Thoracic aorta (tissue), 2 donors: ENCODE measurements at regions not wholly inside any gene's neighbourhood (a gene's known extent, or its start where the extent isn't known, plus 50 kb on each side); places are given as distances from the start of the nearest gene placed in this dataset.
"Not testable (repeated sequence)": the region's sequence is repeated elsewhere in the genome, so short reads cannot be mapped to it uniquely, and the experiment has no call there.

Source experiments
- ATAC-seq: fragments of 150-250 bp; one replicate; pipeline ENCODE4 v1.8.0; 2017; ENCODE audit warnings: low read depth; ENCODE audit not compliant: insufficient number of reproducible peaks, low FRiP score
- DNase-seq: peaks from one replicate; pipeline ENCODE4 v3.0.0-alpha.2; 2020; ENCODE audit warnings: low spot score
- H3K27ac ChIP-seq, 2 donors: fragments of 200-600 bp; sonication (generic); 1 replicate in 1 of 2; 2 replicates in 1 of 2; pipeline ENCODE4 v1.5.1; 2016; ENCODE audit warnings: mild to moderate bottlenecking in 2 of 2, moderate library complexity in 2 of 2
- H3K27me3 ChIP-seq: fragments of 200-600 bp; sonication (generic); replicated peaks from 2 replicates; pipeline ENCODE4 v1.6.0; 2016; ENCODE audit warnings: mild to moderate bottlenecking; ENCODE audit not compliant: insufficient read depth
- H3K36me3 ChIP-seq: fragments of 200-600 bp; sonication (generic); one replicate; pipeline ENCODE4 v1.5.1; 2016
- H3K4me1 ChIP-seq, 2 donors: fragments of 200-600 bp; sonication (generic); 1 replicate in 1 of 2; 2 replicates in 1 of 2; pipeline versions ENCODE4 v1.5.1 to v1.6.0; 2016; ENCODE audit warnings: low read depth in 2 of 2, mild to moderate bottlenecking in 1 of 2; ENCODE audit not compliant: control insufficient read depth in 1 of 2
- H3K4me3 ChIP-seq: fragments of 200-600 bp; sonication (generic); 2 replicates; pipeline ENCODE4 v1.5.1; 2016; ENCODE audit warnings: mild to moderate bottlenecking
- H3K9me3 ChIP-seq: fragments of 200-600 bp; sonication (generic); 2 replicates; pipeline ENCODE4 v1.5.1; 2016
- CTCF ChIP-seq: fragments of 200-600 bp; sonication (generic); IDR thresholded peaks from one replicate; pipeline ENCODE4 v1.5.1; 2019; ENCODE audit warnings: antibody characterized with exemption

- H3K27me3 ChIP-seq = no peaks in the 10 kb centered on the region
- peaks cover under 1% of the 10 kb centered on the region in 2 donors for H3K4me1 ChIP-seq
- DNase-seq (no peak), ATAC-seq (no peak)
- H3K4me3 ChIP-seq = no peak overlapping the region
- no peaks in the 10 kb centered on the region for H3K9me3 ChIP-seq
- H3K36me3 ChIP-seq = no peaks in the 10 kb centered on the region
- no peak overlapping the region for H3K27ac ChIP-seq
- TF ChIP-seq CTCF = no peak
These were observed 114.0 kb downstream of the BLID start for GRCh38 chr11:122002047-122002446.

GRCh38 chr11:121999651-122000050 is 116.4 kb downstream of the BLID start:
- H3K4me3 ChIP-seq = no peak overlapping the region
- H3K4me1 ChIP-seq = no peaks in the 10 kb centered on the region
- H3K27me3 ChIP-seq = no peaks in the 10 kb centered on the region
- DNase-seq = no peak
- TF ChIP-seq CTCF = no peak
- H3K9me3 ChIP-seq = no peaks in the 10 kb centered on the region
- H3K27ac ChIP-seq = no peak overlapping the region
- H3K36me3 ChIP-seq = no peaks in the 10 kb centered on the region
- ATAC-seq = no peak

GRCh38 chr11:121996574-121996973 is 119.4 kb downstream of the BLID start:
- H3K36me3 ChIP-seq = no peaks in the 10 kb centered on the region
- TF ChIP-seq CTCF = no peak
- ATAC-seq = no peak
- H3K4me1 ChIP-seq = no peaks in the 10 kb centered on the region
- no peaks in the 10 kb centered on the region for H3K9me3 ChIP-seq
- H3K27ac ChIP-seq = no peak overlapping the region
- no peaks in the 10 kb centered on the region for H3K27me3 ChIP-seq
- no peak for DNase-seq
- no peak overlapping the region for H3K4me3 ChIP-seq

- Histone ChIP-seq H3K4me3 (no peak overlapping the region), H3K27me3 (no peaks in the 10 kb centered on the region), H3K36me3 (no peaks in the 10 kb centered on the region), H3K4me1 (no peaks in the 10 kb centered on the region), H3K9me3 (no peaks in the 10 kb centered on the region), H3K27ac (no peak overlapping the region)
- no peak for TF ChIP-seq CTCF
- no peak for ATAC-seq
- no peak for DNase-seq
These were observed 132.1 kb downstream of the BLID start for GRCh38 chr11:121983901-121984300.

- not testable (repeated sequence) for H3K9me3 ChIP-seq, H3K27ac ChIP-seq, ATAC-seq, H3K36me3 ChIP-seq, DNase-seq, H3K4me1 ChIP-seq, H3K4me3 ChIP-seq, H3K27me3 ChIP-seq
These were observed 138.1 kb downstream of the BLID start for GRCh38 chr11:121977914-121978313.

GRCh38 chr11:121968638-121969037 is 147.4 kb downstream of the BLID start:
- Histone ChIP-seq H3K36me3 (no peaks in the 10 kb centered on the region), H3K27me3 (no peaks in the 10 kb centered on the region), H3K4me1 (no peaks in the 10 kb centered on the region), H3K4me3 (no peak overlapping the region), H3K9me3 (no peaks in the 10 kb centered on the region), H3K27ac (no peak overlapping the region)
- TF ChIP-seq CTCF = no peak
- ATAC-seq (no peak), DNase-seq (no peak)
